Liver (tissue), 8 donors: ENCODE measurements at regions not wholly inside any gene's neighbourhood (a gene's known extent, or its start where the extent isn't known, plus 50 kb on each side); places are given as distances from the start of the nearest gene placed in this dataset.
A peak's percentile ranks its signal among the peaks of the same experiment; 100 is the strongest.

Experiments
- DNase-seq: peaks from one replicate; pipeline ENCODE4 v3.0.0-alpha.2; 2017; ENCODE audit warnings: low spot score
- H3K27ac ChIP-seq, 2 donors: one replicate each; pipeline ENCODE4 v1.7.0; 2013; ENCODE audit warnings: inconsistent platforms in 2 of 2, low read length in 2 of 2, control low read depth in 1 of 2, low read depth in 1 of 2, mild to moderate bottlenecking in 1 of 2
- H3K27me3 ChIP-seq, 4 donors: one replicate each; pipeline versions ENCODE4 v1.6.1 to v1.7.0; 2013; ENCODE audit warnings: low read length in 3 of 4, inconsistent platforms in 1 of 4, mild to moderate bottlenecking in 1 of 4, moderate library complexity in 1 of 4; ENCODE audit not compliant: control insufficient read depth in 4 of 4, insufficient read depth in 4 of 4
- H3K36me3 ChIP-seq, 4 donors: one replicate each; pipeline versions ENCODE4 v1.6.1 to v1.7.0; 2013; ENCODE audit warnings: low read length in 3 of 4, mild to moderate bottlenecking in 3 of 4, low read depth in 1 of 4, moderate library complexity in 1 of 4; ENCODE audit not compliant: control insufficient read depth in 4 of 4, insufficient read depth in 3 of 4
- H3K4me1 ChIP-seq, 4 donors: one replicate each; pipeline versions ENCODE4 v1.6.1 to v1.7.0; 2013; ENCODE audit warnings: low read length in 3 of 4, mild to moderate bottlenecking in 3 of 4, moderate library complexity in 1 of 4; ENCODE audit not compliant: control insufficient read depth in 4 of 4, insufficient read depth in 4 of 4
- H3K4me3 ChIP-seq, 3 donors: one replicate each; pipeline versions ENCODE4 v1.6.1 to v1.7.0; 2013; ENCODE audit warnings: low read length in 3 of 3, control low read depth in 1 of 3, low read depth in 1 of 3, mild to moderate bottlenecking in 1 of 3
- H3K9ac ChIP-seq, 2 donors: one replicate each; pipeline ENCODE4 v1.7.0; 2013; ENCODE audit warnings: low read length in 2 of 2, mild to moderate bottlenecking in 2 of 2, moderate library complexity in 2 of 2, control low read depth in 1 of 2, low read depth in 1 of 2
- H3K9me3 ChIP-seq, 4 donors: one replicate each; pipeline versions ENCODE4 v1.6.1 to v1.7.0; 2013; ENCODE audit warnings: low read length in 3 of 4; ENCODE audit not compliant: control insufficient read depth in 4 of 4
- CTCF ChIP-seq: fragments of 150-350 bp; IDR thresholded peaks from 2 replicates; pipeline ENCODE4 v1.5.1; 2017; ENCODE audit warnings: improper control_type of control experiment, low read depth, low read length; ENCODE audit not compliant: missing input control
- EGR1 ChIP-seq, 2 donors: IDR thresholded peaks; 2 replicates each; pipeline ENCODE4 v1.6.1; 2016 to 2018; ENCODE audit warnings: antibody characterized with exemption in 2 of 2, low read depth in 2 of 2
- FOXA1 ChIP-seq: IDR thresholded peaks from 2 replicates; pipeline ENCODE4 v1.6.1; 2016; ENCODE audit warnings: antibody characterized with exemption
- FOXA2 ChIP-seq: IDR thresholded peaks from 2 replicates; pipeline ENCODE4 v1.6.1; 2016; ENCODE audit warnings: antibody characterized with exemption
- GABPA ChIP-seq, 2 donors: IDR thresholded peaks in 1 of 2; conservative IDR thresholded peaks in 1 of 2; 2 replicates each; pipeline ENCODE4 v1.6.1; 2016; ENCODE audit warnings: antibody characterized with exemption in 2 of 2, mild to moderate bottlenecking in 1 of 2, moderate library complexity in 1 of 2
- HNF4A ChIP-seq, 2 donors: conservative IDR thresholded peaks; 2 replicates each; pipeline ENCODE4 v1.6.1; 2016; ENCODE audit warnings: antibody characterized with exemption in 2 of 2, mild to moderate bottlenecking in 2 of 2
- HNF4G ChIP-seq: IDR thresholded peaks from 2 replicates; pipeline ENCODE4 v1.6.1; 2016; ENCODE audit warnings: antibody characterized with exemption
- JUND ChIP-seq, 2 donors: IDR thresholded peaks; 2 replicates each; pipeline ENCODE4 v1.6.1; 2016; ENCODE audit warnings: antibody characterized with exemption in 2 of 2
- NR2F2 ChIP-seq: IDR thresholded peaks from 2 replicates; pipeline ENCODE4 v1.6.1; 2016; ENCODE audit warnings: antibody characterized with exemption
- RAD21 ChIP-seq, 2 donors: IDR thresholded peaks; 2 replicates each; pipeline ENCODE4 v1.6.1; 2016; ENCODE audit warnings: antibody characterized with exemption in 2 of 2, mild to moderate bottlenecking in 2 of 2
- RXRA ChIP-seq, 2 donors: IDR thresholded peaks; 2 replicates each; pipeline ENCODE4 v1.6.1; 2017 to 2018; ENCODE audit warnings: antibody characterized with exemption in 2 of 2, mild to moderate bottlenecking in 1 of 2
- SP1 ChIP-seq: IDR thresholded peaks from 2 replicates; pipeline ENCODE4 v1.6.1; 2018; ENCODE audit warnings: antibody characterized with exemption, mild to moderate bottlenecking
- TAF1 ChIP-seq: conservative IDR thresholded peaks from 2 replicates; pipeline ENCODE4 v1.6.1; 2016; ENCODE audit warnings: antibody characterized with exemption, mild to moderate bottlenecking
- YY1 ChIP-seq: IDR thresholded peaks from 2 replicates; pipeline ENCODE4 v1.6.1; 2016; ENCODE audit warnings: antibody characterized with exemption, mild to moderate bottlenecking
- ZBTB33 ChIP-seq: IDR thresholded peaks from 2 replicates; pipeline ENCODE4 v1.6.1; 2016; ENCODE audit warnings: antibody characterized with exemption
- WGBS: extraction: QIAGEN DNeasy Blood & Tissue Kit; methylation state at CpG from one replicate; pipeline ENCODE4 v1.1.7; 2013; 5-methylcytosine and 5-hydroxymethylcytosine counted together
- TF ChIP-seq, protein P1 (sequence below): IDR thresholded peaks from 2 replicates; pipeline ENCODE4 v1.6.1; 2016; ENCODE audit warnings: antibody characterized with exemption, mild to moderate bottlenecking
- TF ChIP-seq, protein P2 (sequence below): IDR thresholded peaks from 2 replicates; pipeline ENCODE4 v1.6.1; 2016; ENCODE audit warnings: antibody characterized with exemption
- donor health status: healthy.
- donor health status: healthy.
- donor health status: healthy.
- donor health status: healthy.
- donor health status: healthy.

DNA sequence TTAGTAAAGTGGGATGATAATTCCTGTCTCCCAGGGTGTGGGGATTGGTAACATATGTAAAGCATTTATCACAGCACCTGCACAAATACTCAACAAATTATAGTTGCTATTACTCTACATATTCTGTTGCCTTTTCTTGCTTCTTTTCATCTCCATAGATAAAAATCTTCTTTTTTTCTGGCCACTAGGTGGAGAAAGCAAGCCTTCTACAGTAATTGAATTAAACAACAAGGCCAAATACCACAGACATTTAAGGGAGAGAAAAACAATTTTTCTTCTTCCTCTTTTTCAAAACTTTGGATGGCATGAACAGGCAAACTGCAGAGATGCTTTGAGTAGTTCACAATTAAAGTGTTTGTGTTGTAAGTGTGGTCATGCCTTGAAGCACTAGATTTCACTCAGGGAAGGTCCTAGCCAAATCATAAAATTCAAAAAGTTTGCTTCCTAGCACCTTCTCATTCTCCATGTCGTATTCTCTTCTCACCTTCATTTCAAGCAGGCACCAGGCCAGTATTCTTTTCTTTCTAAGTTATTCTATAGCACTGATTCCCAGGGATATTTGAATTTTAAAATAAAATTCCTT lies 493.4 kb upstream of the TGFBR2 start:
- Histone ChIP-seq H3K9ac (no peak overlapping the region), H3K9me3 (no peaks in the 10 kb centered on the region), H3K27me3 (no peaks in the 10 kb centered on the region), H3K4me3 (no peak overlapping the region), H3K27ac (no peak overlapping the region), H3K4me1 (no peaks in the 10 kb centered on the region), H3K36me3 (no peaks in the 10 kb centered on the region)
- 72% methylated on average over 1 of the region's 1 CpG for WGBS
- TF ChIP-seq GABPA (IDR thresholded peaks at IDR 0.05 in 1 of 2, conservative IDR thresholded peaks at IDR 0.05 in 1 of 2) (no peak), CTCF (peak; percentile 53), EGR1 (IDR thresholded peaks at IDR 0.05; ENCODE audit: low read depth in 2 of 2) (no peak), YY1 (peak; percentile 29), RAD21 (IDR thresholded peaks at IDR 0.05) (peak; percentile 93 to 95)
- no peak for DNase-seq

DNA sequence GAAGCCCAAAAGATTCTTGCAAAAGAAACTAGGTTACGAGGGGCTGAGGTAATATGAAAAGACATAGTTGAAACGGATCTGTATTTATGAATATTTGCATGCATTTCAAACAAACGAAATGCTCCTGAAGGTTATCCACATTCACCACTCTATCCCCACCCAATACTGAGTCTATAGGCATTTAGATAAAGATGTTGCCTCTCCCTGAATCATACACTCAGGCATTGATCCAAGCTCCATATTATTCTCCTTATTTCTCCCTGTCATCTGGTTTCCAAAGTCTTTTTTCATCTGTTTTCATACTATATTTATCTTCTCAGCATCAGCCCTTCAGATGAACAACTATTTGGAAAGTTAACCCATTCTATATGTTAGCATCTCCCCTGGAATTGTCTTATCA lies 492.5 kb upstream of the TGFBR2 start:
- TF ChIP-seq SP1: no peak
- TF ChIP-seq GABPA (IDR thresholded peaks at IDR 0.05 in 1 of 2, conservative IDR thresholded peaks at IDR 0.05 in 1 of 2): no peak
- TF ChIP-seq JUND (IDR thresholded peaks at IDR 0.05): no peak
- TF ChIP-seq TAF1: no peak
- no peak for TF ChIP-seq RAD21 (IDR thresholded peaks at IDR 0.05)
- TF ChIP-seq NR2F2: no peak
- TF ChIP-seq, protein P1, sequence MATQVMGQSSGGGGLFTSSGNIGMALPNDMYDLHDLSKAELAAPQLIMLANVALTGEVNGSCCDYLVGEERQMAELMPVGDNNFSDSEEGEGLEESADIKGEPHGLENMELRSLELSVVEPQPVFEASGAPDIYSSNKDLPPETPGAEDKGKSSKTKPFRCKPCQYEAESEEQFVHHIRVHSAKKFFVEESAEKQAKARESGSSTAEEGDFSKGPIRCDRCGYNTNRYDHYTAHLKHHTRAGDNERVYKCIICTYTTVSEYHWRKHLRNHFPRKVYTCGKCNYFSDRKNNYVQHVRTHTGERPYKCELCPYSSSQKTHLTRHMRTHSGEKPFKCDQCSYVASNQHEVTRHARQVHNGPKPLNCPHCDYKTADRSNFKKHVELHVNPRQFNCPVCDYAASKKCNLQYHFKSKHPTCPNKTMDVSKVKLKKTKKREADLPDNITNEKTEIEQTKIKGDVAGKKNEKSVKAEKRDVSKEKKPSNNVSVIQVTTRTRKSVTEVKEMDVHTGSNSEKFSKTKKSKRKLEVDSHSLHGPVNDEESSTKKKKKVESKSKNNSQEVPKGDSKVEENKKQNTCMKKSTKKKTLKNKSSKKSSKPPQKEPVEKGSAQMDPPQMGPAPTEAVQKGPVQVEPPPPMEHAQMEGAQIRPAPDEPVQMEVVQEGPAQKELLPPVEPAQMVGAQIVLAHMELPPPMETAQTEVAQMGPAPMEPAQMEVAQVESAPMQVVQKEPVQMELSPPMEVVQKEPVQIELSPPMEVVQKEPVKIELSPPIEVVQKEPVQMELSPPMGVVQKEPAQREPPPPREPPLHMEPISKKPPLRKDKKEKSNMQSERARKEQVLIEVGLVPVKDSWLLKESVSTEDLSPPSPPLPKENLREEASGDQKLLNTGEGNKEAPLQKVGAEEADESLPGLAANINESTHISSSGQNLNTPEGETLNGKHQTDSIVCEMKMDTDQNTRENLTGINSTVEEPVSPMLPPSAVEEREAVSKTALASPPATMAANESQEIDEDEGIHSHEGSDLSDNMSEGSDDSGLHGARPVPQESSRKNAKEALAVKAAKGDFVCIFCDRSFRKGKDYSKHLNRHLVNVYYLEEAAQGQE: no peak
- TF ChIP-seq ZBTB33: no peak
- no peak for TF ChIP-seq YY1
- no peak for TF ChIP-seq RXRA (IDR thresholded peaks at IDR 0.05)
- TF ChIP-seq FOXA2: no peak
- no peak for TF ChIP-seq EGR1 (IDR thresholded peaks at IDR 0.05; ENCODE audit: low read depth in 2 of 2)
- no peak for TF ChIP-seq FOXA1
- TF ChIP-seq, protein P2, sequence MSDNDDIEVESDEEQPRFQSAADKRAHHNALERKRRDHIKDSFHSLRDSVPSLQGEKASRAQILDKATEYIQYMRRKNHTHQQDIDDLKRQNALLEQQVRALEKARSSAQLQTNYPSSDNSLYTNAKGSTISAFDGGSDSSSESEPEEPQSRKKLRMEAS: no peak
- TF ChIP-seq HNF4G: no peak
- no peak for TF ChIP-seq HNF4A (conservative IDR thresholded peaks at IDR 0.05)
- 86% methylated on average over 3 of the region's 3 CpGs for WGBS
- Histone ChIP-seq H3K27me3 (no peaks in the 10 kb centered on the region), H3K9me3 (no peaks in the 10 kb centered on the region), H3K36me3 (no peaks in the 10 kb centered on the region), H3K4me1 (no peaks in the 10 kb centered on the region), H3K4me3 (no peak overlapping the region), H3K9ac (no peak overlapping the region), H3K27ac (no peak overlapping the region)
- DNase-seq: no peak
